ENCODE measurements at regions not wholly inside any gene's neighbourhood (a gene's known extent, or its start where the extent isn't known, plus 50 kb on each side); places are given as distances from the start of the nearest gene placed in this dataset.

DNA sequence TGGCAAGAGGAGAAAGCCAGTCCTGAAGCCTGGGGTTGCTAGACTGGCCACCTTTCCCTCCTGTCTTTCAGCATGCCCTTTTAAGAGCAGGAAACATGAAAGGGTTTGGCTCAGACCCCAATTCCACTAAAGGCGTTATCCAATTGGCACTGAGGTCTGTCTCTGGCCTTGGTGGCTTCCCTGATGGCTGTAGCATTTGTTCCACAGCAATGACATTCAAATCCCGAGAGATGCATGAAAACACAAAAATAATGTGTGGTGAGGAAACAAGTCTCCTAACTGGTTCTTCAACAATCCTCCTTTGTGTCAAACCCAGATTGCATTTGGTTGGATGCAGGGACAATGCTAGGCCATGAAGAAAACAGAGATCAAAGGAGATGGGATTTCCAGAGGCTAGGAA lies 56.5 kb upstream of the ADTRP start:
- DNase-seq (ENCODE audit: extremely low read depth, low read depth) = no peak
- TF ChIP-seq, protein P1, sequence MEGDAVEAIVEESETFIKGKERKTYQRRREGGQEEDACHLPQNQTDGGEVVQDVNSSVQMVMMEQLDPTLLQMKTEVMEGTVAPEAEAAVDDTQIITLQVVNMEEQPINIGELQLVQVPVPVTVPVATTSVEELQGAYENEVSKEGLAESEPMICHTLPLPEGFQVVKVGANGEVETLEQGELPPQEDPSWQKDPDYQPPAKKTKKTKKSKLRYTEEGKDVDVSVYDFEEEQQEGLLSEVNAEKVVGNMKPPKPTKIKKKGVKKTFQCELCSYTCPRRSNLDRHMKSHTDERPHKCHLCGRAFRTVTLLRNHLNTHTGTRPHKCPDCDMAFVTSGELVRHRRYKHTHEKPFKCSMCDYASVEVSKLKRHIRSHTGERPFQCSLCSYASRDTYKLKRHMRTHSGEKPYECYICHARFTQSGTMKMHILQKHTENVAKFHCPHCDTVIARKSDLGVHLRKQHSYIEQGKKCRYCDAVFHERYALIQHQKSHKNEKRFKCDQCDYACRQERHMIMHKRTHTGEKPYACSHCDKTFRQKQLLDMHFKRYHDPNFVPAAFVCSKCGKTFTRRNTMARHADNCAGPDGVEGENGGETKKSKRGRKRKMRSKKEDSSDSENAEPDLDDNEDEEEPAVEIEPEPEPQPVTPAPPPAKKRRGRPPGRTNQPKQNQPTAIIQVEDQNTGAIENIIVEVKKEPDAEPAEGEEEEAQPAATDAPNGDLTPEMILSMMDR (IDR thresholded peaks at IDR 0.05; ENCODE audit: low read depth, low read length, missing control alignments) = no peak
- no peak overlapping the region for H3K4me3 ChIP-seq (replicated peaks; ENCODE audit: low read depth, low read length)

DNA sequence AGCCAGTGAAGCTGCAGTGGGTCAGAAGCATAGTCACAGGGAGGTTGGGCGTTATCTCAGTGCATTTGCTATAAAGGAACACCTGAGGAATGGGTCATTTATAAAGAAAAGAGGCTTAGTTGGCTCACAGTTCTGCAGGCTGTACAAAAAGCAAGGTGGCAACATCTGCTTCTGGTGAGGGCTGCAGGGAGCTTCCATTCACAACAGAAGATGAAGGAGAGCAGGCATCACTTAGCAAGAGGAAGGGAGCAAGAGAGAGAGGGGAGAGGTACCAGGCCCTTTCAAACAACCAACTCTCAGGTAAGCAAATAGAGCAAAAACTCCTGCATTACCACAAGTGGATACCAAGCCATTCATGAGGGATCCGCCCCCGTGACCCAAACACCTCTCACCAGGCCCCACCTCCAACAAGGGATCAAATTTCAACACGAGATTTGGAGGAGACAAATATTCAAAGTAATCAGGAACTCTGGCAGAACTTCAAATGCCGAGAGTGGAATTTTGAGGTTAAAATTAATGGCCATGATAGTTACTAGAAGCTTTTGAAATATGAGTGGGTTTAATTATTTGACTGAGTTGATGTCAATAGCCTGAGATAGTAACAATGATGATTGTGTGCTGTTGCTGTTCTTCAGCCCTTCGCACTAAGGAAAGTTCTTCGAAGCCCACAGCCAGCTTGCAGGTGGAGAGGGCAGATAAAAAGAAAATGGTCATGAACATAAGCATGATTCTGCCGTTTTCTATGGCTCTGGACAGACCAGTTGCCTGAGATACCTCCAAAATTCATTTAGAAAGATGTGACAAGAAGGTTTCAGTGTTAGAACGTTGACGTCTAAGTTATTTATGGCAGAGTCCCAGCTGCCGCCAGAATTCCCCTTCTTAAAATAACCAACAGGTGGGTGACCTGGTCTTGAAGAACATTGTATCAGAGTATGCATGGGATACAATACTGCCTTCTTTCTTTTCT lies 55.3 kb upstream of the ADTRP start:
- no peak overlapping the region for H3K4me3 ChIP-seq (replicated peaks; ENCODE audit: low read depth, low read length)
- no peak for DNase-seq (ENCODE audit: extremely low read depth, low read depth)
- TF ChIP-seq, protein P1 (IDR thresholded peaks at IDR 0.05; ENCODE audit: low read depth, low read length, missing control alignments) = no peak

DNA sequence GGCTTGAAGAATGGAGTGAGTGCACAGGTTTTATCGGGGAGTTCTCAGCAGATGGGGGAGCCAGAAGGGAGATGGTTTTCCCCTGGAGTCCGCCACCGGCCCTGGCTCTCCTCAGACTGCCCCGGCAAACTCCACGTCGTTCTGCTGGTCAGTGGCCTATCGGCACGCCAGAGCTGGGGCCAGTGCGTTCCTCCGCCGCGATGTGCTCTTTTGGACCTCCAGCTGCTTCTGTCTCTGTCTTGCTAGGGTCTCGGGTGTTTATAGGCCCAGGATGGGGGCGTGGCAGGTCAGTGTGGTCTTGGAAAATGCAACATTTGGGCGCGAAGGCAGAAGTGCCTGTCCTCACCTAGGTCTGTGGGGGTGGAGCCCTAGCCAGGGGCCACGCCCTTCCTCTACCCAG lies 53.0 kb upstream of the ADTRP start:
- DNase-seq (ENCODE audit: extremely low read depth, low read depth) = no peak
- no peak overlapping the region for H3K4me3 ChIP-seq (replicated peaks; ENCODE audit: low read depth, low read length)
- TF ChIP-seq, protein P1 (IDR thresholded peaks at IDR 0.05; ENCODE audit: low read depth, low read length, missing control alignments) = no peak

DNA sequence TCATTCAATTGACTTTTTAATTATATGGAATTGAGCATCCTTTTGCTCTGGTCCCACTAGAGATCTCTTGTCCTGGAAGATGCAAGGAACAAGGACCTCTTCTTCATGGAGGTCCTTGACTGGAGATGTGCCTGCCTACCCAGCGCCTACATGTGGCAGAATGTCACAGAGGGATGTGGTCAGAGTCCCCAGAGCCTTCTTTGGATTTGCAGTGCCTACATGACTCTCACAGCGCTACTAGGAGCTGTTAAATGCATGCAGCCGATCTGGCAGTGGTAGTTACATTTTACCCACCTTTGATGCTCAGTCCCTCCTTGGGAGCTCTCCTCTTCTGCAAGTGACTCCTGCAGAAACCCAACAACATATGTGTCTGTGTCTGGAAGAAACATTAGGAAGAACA lies 51.9 kb upstream of the ADTRP start:
- no peak overlapping the region for H3K4me3 ChIP-seq (replicated peaks; ENCODE audit: low read depth, low read length)
- TF ChIP-seq, protein P1 (IDR thresholded peaks at IDR 0.05; ENCODE audit: low read depth, low read length, missing control alignments) = no peak
- no peak for DNase-seq (ENCODE audit: extremely low read depth, low read depth)

DNA sequence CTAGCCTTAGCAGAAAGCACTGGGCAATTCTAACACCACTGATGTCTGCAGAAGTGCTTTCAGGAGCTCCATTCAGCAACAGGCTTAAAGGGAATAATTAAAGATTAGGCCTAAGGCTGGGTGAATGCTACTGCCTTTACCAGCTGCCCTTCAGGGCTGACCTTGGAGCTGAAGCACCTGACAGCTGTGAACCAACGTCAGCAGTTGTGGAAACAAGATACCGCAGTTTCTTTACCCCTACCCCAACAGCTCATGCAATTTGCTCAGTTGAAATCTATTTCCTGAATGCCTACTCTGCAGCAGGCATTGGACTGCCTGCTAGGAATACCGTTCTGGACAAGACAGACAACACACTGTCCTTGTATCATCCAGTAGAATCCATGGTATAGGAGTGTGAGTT lies 51.5 kb upstream of the ADTRP start:
- TF ChIP-seq, protein P1 (IDR thresholded peaks at IDR 0.05; ENCODE audit: low read depth, low read length, missing control alignments) = no peak
- H3K4me3 ChIP-seq (replicated peaks; ENCODE audit: low read depth, low read length) = no peak overlapping the region
- DNase-seq (ENCODE audit: extremely low read depth, low read depth) = no peak

DNA sequence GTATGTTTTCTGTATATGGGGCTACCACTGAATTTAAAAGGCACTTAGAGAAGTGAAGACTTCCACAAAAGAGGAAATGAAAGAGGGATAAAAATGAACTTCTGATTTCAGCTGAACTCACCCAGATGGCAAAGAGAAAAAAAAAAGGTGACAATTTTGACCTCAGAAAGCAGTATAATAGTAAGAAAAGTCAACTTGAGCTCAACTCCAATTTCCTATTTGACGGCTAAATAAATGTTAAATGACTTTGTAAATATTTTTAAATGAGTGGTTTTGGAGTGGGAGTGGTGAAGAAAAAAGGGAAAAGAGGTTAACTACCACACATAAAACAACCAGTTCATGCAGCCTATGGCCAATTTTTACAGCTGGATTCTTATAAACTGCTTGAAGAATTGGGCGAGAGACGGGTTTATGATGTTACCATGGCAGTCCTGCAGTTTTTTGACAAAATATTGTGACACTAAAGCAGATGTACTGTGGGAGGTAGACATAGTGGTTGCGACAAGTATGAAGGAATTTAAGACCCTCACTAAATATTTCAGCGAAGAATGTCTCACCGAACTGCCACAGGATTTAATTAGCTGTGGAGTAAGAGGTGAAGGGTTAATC lies 49.8 kb upstream of the ADTRP start:
- H3K4me3 ChIP-seq (replicated peaks; ENCODE audit: low read depth, low read length) = no peak overlapping the region
- TF ChIP-seq, protein P1 (IDR thresholded peaks at IDR 0.05; ENCODE audit: low read depth, low read length, missing control alignments) = no peak
- DNase-seq (ENCODE audit: extremely low read depth, low read depth) = no peak
